A673 (cell line): ENCODE measurements at regions not wholly inside any gene's neighbourhood (a gene's known extent, or its start where the extent isn't known, plus 50 kb on each side); places are given as distances from the start of the nearest gene placed in this dataset.

Experiments used
- EZH2 ChIP-seq: fragments of 200-600 bp; sonication (generic); IDR thresholded peaks from 2 replicates; pipeline ENCODE4 v1.6.1; 2017; ENCODE audit warnings: borderline replicate concordance, low read depth, mild to moderate bottlenecking, mixed read lengths, antibody characterized with exemption, low read length; ENCODE audit not compliant: poor library complexity, severe bottlenecking
- TF ChIP-seq, protein P1 (sequence below): fragments of 300-800, 200-600 bp; sonication (generic); conservative IDR thresholded peaks from 2 replicates; pipeline ENCODE4 v1.5.1; 2017; ENCODE audit warnings: low read depth, mild to moderate bottlenecking, antibody characterized with exemption, low read length, moderate library complexity, mixed read lengths

DNA sequence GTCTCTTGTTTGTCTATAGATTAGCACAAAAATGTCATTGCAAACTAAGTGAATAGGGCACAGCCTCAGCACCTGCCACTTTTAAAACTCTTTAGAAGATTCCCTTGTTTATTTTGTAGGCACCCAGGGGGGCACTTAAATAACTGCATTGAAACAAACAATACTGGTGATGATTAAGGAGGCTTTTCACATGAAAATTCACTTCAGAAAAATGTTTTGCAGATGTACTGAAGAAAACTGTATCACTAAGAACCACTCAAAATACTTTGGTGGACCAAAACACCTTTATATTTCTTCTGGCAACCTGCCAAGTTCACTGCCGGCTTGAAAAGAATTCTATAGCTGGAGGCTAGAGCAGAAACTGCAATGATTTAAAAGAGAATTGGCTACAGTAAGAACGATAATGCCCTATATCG, 281.5 kb downstream of the TOX3 start:
- TF ChIP-seq EZH2 = no peak
- TF ChIP-seq, protein P1, sequence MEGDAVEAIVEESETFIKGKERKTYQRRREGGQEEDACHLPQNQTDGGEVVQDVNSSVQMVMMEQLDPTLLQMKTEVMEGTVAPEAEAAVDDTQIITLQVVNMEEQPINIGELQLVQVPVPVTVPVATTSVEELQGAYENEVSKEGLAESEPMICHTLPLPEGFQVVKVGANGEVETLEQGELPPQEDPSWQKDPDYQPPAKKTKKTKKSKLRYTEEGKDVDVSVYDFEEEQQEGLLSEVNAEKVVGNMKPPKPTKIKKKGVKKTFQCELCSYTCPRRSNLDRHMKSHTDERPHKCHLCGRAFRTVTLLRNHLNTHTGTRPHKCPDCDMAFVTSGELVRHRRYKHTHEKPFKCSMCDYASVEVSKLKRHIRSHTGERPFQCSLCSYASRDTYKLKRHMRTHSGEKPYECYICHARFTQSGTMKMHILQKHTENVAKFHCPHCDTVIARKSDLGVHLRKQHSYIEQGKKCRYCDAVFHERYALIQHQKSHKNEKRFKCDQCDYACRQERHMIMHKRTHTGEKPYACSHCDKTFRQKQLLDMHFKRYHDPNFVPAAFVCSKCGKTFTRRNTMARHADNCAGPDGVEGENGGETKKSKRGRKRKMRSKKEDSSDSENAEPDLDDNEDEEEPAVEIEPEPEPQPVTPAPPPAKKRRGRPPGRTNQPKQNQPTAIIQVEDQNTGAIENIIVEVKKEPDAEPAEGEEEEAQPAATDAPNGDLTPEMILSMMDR = no peak
